SK-N-SH (cell line): ENCODE measurements at regions not wholly inside any gene's neighbourhood (a gene's known extent, or its start where the extent isn't known, plus 50 kb on each side); places are given as distances from the start of the nearest gene placed in this dataset.

Experiments used
- CTCF ChIA-PET: fragments of 300-600, 350-600 bp; formaldehyde crosslinking; extraction: SDS; loops from one replicate; lab custom pipeline; 2021; lab: Yijun Ruan, JAX
- POLR2A ChIA-PET: fragments of 350-600 bp; sonication (Branson Sonifier 250); formaldehyde crosslinking; extraction: SDS; loops from one replicate; lab custom pipeline; 2020; ENCODE audit warnings: antibody characterized with exemption, inconsistent platforms; lab: Yijun Ruan, JAX
- DNase-seq: peaks from one replicate; pipeline ENCODE4 v3.0.0; 2012
- H2AFZ ChIP-seq: fragments of 200-600 bp; sonication (generic); 2 replicates; pipeline ENCODE4 v1.8.1; 2016; ENCODE audit warnings: antibody characterized with exemption, mild to moderate bottlenecking, low read depth
- H3F3A ChIP-seq: fragments of 200-600 bp; sonication (generic); replicated peaks from 2 replicates; pipeline ENCODE3; 2016; ENCODE audit warnings: antibody characterized with exemption, mild to moderate bottlenecking; ENCODE audit not compliant: insufficient read depth
- H3K27ac ChIP-seq, 2 experiments: fragments of 200-500 bp in 1 of 2; fragments of 200-600 bp in 1 of 2; sonication (Bioruptor generic) in 1 of 2; sonication (generic), shearing (Covaris generic) in 1 of 2; 2 replicates each; pipeline versions ENCODE4 v1.5.1 to v1.6.1; 2014 to 2016; ENCODE audit warnings: low read depth in 2 of 2, inconsistent platforms in 1 of 2, low read length in 1 of 2, mild to moderate bottlenecking in 1 of 2, mixed read lengths in 1 of 2
- H3K27me3 ChIP-seq: fragments of 200-600 bp; sonication (generic), shearing (Covaris generic); 2 replicates; pipeline ENCODE4 v1.6.1; 2016; ENCODE audit warnings: mixed run types; ENCODE audit not compliant: insufficient read depth
- H3K36me3 ChIP-seq, 2 experiments: fragments of 200-500 bp in 1 of 2; fragments of 200-600 bp in 1 of 2; sonication (Bioruptor generic) in 1 of 2; sonication (generic) in 1 of 2; replicated peaks in 1 of 2; 2 replicates each; pipeline versions ENCODE3 to v1.5.1; 2014 to 2016; ENCODE audit warnings: low read length in 1 of 2, mild to moderate bottlenecking in 1 of 2; ENCODE audit not compliant: insufficient read depth in 2 of 2, control insufficient read depth in 1 of 2
- H3K4me1 ChIP-seq, 2 experiments: fragments of 200-500 bp in 1 of 2; fragments of 200-600 bp in 1 of 2; sonication (Bioruptor generic) in 1 of 2; sonication (generic), shearing (Covaris generic) in 1 of 2; 2 replicates each; pipeline versions ENCODE4 v1.5.1 to v1.6.1; 2014 to 2016; ENCODE audit warnings: low read depth in 1 of 2, low read length in 1 of 2, mixed run types in 1 of 2; ENCODE audit not compliant: insufficient read depth in 2 of 2, control insufficient read depth in 1 of 2
- H3K4me2 ChIP-seq: fragments of 200-600 bp; sonication (generic), shearing (Covaris generic); 2 replicates; pipeline ENCODE4 v1.6.1; 2017; ENCODE audit warnings: mixed run types
- H3K4me3 ChIP-seq, 2 experiments: fragments of 200-500 bp in 1 of 2; fragments of 200-600 bp in 1 of 2; sonication (Bioruptor generic) in 1 of 2; sonication (generic), shearing (Covaris generic) in 1 of 2; 2 replicates each; pipeline versions ENCODE4 v1.5.1 to v1.8.1; 2014 to 2016; ENCODE audit warnings: low read depth in 2 of 2, inconsistent platforms in 1 of 2, low read length in 1 of 2, mild to moderate bottlenecking in 1 of 2, mixed read lengths in 1 of 2, moderate library complexity in 1 of 2
- H3K79me2 ChIP-seq: fragments of 200-600 bp; sonication (generic); 2 replicates; pipeline ENCODE4 v1.8.1; 2017; ENCODE audit warnings: mild to moderate bottlenecking; ENCODE audit not compliant: insufficient read depth
- H3K9ac ChIP-seq: fragments of 200-600 bp; sonication (generic); 2 replicates; pipeline ENCODE4 v1.6.1; 2017; ENCODE audit warnings: mixed run types
- H3K9me2 ChIP-seq: fragments of 200-600 bp; sonication (generic); 2 replicates; pipeline ENCODE4 v1.6.1; 2017; ENCODE audit warnings: mixed run types
- H3K9me3 ChIP-seq: fragments of 200-600 bp; sonication (generic); 2 replicates; pipeline ENCODE4 v1.6.1; 2017; ENCODE audit warnings: mixed run types, mild to moderate bottlenecking, moderate library complexity
- H4K20me1 ChIP-seq: fragments of 200-600 bp; sonication (generic); 2 replicates; pipeline ENCODE4 v1.6.1; 2017; ENCODE audit warnings: mild to moderate bottlenecking, mixed run types; ENCODE audit not compliant: insufficient read depth
- ELF1 ChIP-seq: IDR thresholded peaks from 2 replicates; pipeline ENCODE4 v1.4.0; 2012
- FOSL2 ChIP-seq: IDR thresholded peaks from 2 replicates; pipeline ENCODE4 v1.4.0; 2012; ENCODE audit warnings: low read depth, mild to moderate bottlenecking, moderate library complexity, borderline replicate concordance
- FOXJ3 ChIP-seq: sonication (generic); formaldehyde crosslinking; IDR thresholded peaks from 2 replicates; pipeline ENCODE4 v1.5.1; 2020; ENCODE audit warnings: mild to moderate bottlenecking, missing genetic modification reagents
- FOXM1 ChIP-seq: IDR thresholded peaks from 2 replicates; pipeline ENCODE4 v1.4.0; 2012; ENCODE audit warnings: low read depth, mild to moderate bottlenecking
- MXI1 ChIP-seq: IDR thresholded peaks from 2 replicates; pipeline ENCODE4 v1.6.1; 2012; ENCODE audit warnings: mild to moderate bottlenecking, low read depth, low read length, improper control_type of control experiment
- NRF1 ChIP-seq: IDR thresholded peaks from 2 replicates; pipeline ENCODE4 v1.6.1; 2012; ENCODE audit warnings: low read depth, mild to moderate bottlenecking, low read length
- RCOR1 ChIP-seq: fragments of 150-350 bp; IDR thresholded peaks from 2 replicates; pipeline ENCODE4 v1.6.1; 2017; ENCODE audit warnings: antibody characterized with exemption, low read length
- REST ChIP-seq: IDR thresholded peaks from 2 replicates; pipeline ENCODE4 v1.6.1; 2012; ENCODE audit warnings: mild to moderate bottlenecking, low read depth, low read length, moderate library complexity
- RXRA ChIP-seq: IDR thresholded peaks from 2 replicates; pipeline ENCODE4 v1.4.0; 2012; ENCODE audit warnings: low read depth, mild to moderate bottlenecking, borderline replicate concordance
- SIN3A ChIP-seq: IDR thresholded peaks from 2 replicates; pipeline ENCODE4 v1.6.1; 2012; ENCODE audit warnings: low read depth, mild to moderate bottlenecking, low read length, moderate library complexity, borderline replicate concordance
- TEAD4 ChIP-seq: IDR thresholded peaks from 2 replicates; pipeline ENCODE4 v1.4.0; 2012; ENCODE audit warnings: mild to moderate bottlenecking, borderline replicate concordance; ENCODE audit not compliant: insufficient read depth
- YY1 ChIP-seq: IDR thresholded peaks from 2 replicates; pipeline ENCODE4 v1.4.0; 2012; ENCODE audit warnings: low read depth, mild to moderate bottlenecking
- ZBTB33 ChIP-seq: IDR thresholded peaks from 2 replicates; pipeline ENCODE4 v1.4.0; 2012; ENCODE audit warnings: low read depth, borderline replicate concordance
- WGBS: methylation state at CpG from one replicate; pipeline ENCODE4 v1.1.6; 2017; ENCODE audit warnings: low lambda C conversion rate; 5-methylcytosine and 5-hydroxymethylcytosine counted together
- TF ChIP-seq, protein P1 (sequence below): fragments of 150-350 bp; IDR thresholded peaks from 2 replicates; pipeline ENCODE4 v1.6.1; 2016; ENCODE audit warnings: mild to moderate bottlenecking, low read depth, low read length

DNA sequence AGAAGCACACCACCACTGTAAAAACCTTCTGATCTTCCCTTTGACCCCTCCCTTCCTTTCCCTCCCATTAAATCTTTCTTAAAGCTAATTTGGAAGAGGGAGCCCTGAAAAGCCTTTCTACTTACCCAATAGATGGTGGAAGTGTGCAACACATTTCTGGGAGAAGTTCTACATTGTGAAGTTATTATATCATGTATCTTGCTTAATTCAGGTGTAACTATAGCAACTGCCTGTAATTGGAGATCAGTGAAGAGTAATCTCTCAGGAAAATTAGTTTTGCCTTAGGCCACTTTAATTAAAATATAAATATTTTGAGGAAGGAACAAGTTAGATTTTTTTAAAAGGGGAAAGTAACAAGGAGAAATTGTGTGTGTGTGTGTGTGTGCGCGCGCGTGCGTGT is 266.0 kb downstream of the SH3BP4 start (continued):
- no peak for TF ChIP-seq REST
- TF ChIP-seq FOSL2 = no peak
- TF ChIP-seq NRF1 = no peak
- TF ChIP-seq FOXJ3 = no peak
- TF ChIP-seq MXI1 = no peak
- no peak for TF ChIP-seq YY1
- TF ChIP-seq, all 33 proteins: peak for 0

- Histone ChIP-seq H3K9me2 (no peaks in the 10 kb centered on the region), H3K27me3 (no peaks in the 10 kb centered on the region), H3K4me2 (no peak overlapping the region), H3K9me3 (no peaks in the 10 kb centered on the region; the same call in 1 of the 2 replicates), H3K36me3 (no peaks in the 10 kb centered on the region), H3F3A (no peaks in the 10 kb centered on the region), H3K79me2 (no peaks in the 10 kb centered on the region), H3K9ac (no peak overlapping the region), H3K4me1 (peaks cover 0 to 3% of the 10 kb centered on the region in 2 experiments; a peak in 2 of 4 replicates), H3K4me3 (no peak overlapping the region), H4K20me1 (no peaks in the 10 kb centered on the region), H2AFZ (no peak overlapping the region), H3K27ac (no peak overlapping the region)
- DNase-seq = no peak
- TF ChIP-seq ZBTB33 (no peak), ELF1 (no peak), FOXM1 (no peak), YY1 (no peak), REST (no peak), TEAD4 (no peak), MXI1 (no peak), RCOR1 (no peak), SIN3A (no peak), RXRA (no peak)
- TF ChIP-seq, protein P1, sequence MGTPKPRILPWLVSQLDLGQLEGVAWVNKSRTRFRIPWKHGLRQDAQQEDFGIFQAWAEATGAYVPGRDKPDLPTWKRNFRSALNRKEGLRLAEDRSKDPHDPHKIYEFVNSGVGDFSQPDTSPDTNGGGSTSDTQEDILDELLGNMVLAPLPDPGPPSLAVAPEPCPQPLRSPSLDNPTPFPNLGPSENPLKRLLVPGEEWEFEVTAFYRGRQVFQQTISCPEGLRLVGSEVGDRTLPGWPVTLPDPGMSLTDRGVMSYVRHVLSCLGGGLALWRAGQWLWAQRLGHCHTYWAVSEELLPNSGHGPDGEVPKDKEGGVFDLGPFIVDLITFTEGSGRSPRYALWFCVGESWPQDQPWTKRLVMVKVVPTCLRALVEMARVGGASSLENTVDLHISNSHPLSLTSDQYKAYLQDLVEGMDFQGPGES = no peak
- ChIA-PET CTCF (interaction anchor here (0.6 to 1.4 kb wide), 2 partner anchors 333 to 444 kb away, joined by 3 to 4 read pairs; no protein-coding TSS in a partner anchor), POLR2A (no interaction called here)
- WGBS = 83% methylated on average over 10 of the region's 10 CpGs
Observed at GRCh38 chr2:235218486-235218907, 266.7 kb downstream of the SH3BP4 start.
